ENCODE measurements at regions not wholly inside any gene's neighbourhood (a gene's known extent, or its start where the extent isn't known, plus 50 kb on each side); places are given as distances from the start of the nearest gene placed in this dataset.

- in situ Hi-C loops (cut with HindIII; ENCODE audit: low sequenced_read_pairs): no loop called here
- DNase-seq (ENCODE audit: low spot score): no peak
Measured at GRCh38 chr17:77371888-77372443, 231.2 kb downstream of the SEC14L1 start.

GRCh38 chr17:77372444-77373298 lies 231.9 kb downstream of the SEC14L1 start:
- DNase-seq (ENCODE audit: low spot score): peak; percentile 64
- in situ Hi-C loops (cut with HindIII; ENCODE audit: low sequenced_read_pairs): no loop called here

GRCh38 chr17:77373299-77374169 lies 232.8 kb downstream of the SEC14L1 start:
- DNase-seq (ENCODE audit: low spot score): peak; percentile 40

GRCh38 chr17:77374170-77374936 lies 233.6 kb downstream of the SEC14L1 start:
- in situ Hi-C loops (cut with HindIII; ENCODE audit: low sequenced_read_pairs): no loop called here
- peak; percentile 85 for DNase-seq (ENCODE audit: low spot score)

More at GRCh38 chr17:77373299-77374169, 232.8 kb downstream of the SEC14L1 start:
- in situ Hi-C loops (cut with HindIII; ENCODE audit: low sequenced_read_pairs): no loop called here

GRCh38 chr17:77375108-77375916 lies 234.5 kb downstream of the SEC14L1 start:
- DNase-seq (ENCODE audit: low spot score): peak; percentile 47
- in situ Hi-C loops (cut with HindIII; ENCODE audit: low sequenced_read_pairs): no loop called here

- DNase-seq (ENCODE audit: low spot score): peak; percentile 48
- in situ Hi-C loops (cut with HindIII; ENCODE audit: low sequenced_read_pairs): no loop called here
Measured at GRCh38 chr17:77375917-77376651, 235.3 kb downstream of the SEC14L1 start.

GRCh38 chr17:77376795-77377709 lies 236.3 kb downstream of the SEC14L1 start:
- in situ Hi-C loops (cut with HindIII; ENCODE audit: low sequenced_read_pairs): no loop called here

GRCh38 chr17:77377710-77378235 lies 237.0 kb downstream of the SEC14L1 start:
- DNase-seq (ENCODE audit: low spot score): peak; percentile 47
- in situ Hi-C loops (cut with HindIII; ENCODE audit: low sequenced_read_pairs): no loop called here

More at GRCh38 chr17:77376795-77377709, 236.3 kb downstream of the SEC14L1 start:
- DNase-seq (ENCODE audit: low spot score): peak; percentile 65

- in situ Hi-C loops (cut with HindIII; ENCODE audit: low sequenced_read_pairs): no loop called here
- peak; percentile 98 for DNase-seq (ENCODE audit: low spot score)
Measured at GRCh38 chr17:77378318-77379064, 237.7 kb downstream of the SEC14L1 start.

GRCh38 chr17:77379065-77379428 lies 238.3 kb downstream of the SEC14L1 start:
- DNase-seq (ENCODE audit: low spot score): peak; percentile 42
- in situ Hi-C loops (cut with HindIII; ENCODE audit: low sequenced_read_pairs): no loop called here

- in situ Hi-C loops (cut with HindIII; ENCODE audit: low sequenced_read_pairs): no loop called here
- no peak for DNase-seq (ENCODE audit: low spot score)
Measured at GRCh38 chr17:77379832-77380231, 239.1 kb downstream of the SEC14L1 start.

GRCh38 chr17:77380395-77381184 lies 239.8 kb downstream of the SEC14L1 start:
- in situ Hi-C loops (cut with HindIII; ENCODE audit: low sequenced_read_pairs): no loop called here
- no peak for DNase-seq (ENCODE audit: low spot score)

GRCh38 chr17:77381185-77381700 lies 240.5 kb downstream of the SEC14L1 start:
- no peak for DNase-seq (ENCODE audit: low spot score)
- in situ Hi-C loops (cut with HindIII; ENCODE audit: low sequenced_read_pairs): no loop called here

GRCh38 chr17:77381731-77382130 lies 241.0 kb downstream of the SEC14L1 start:
- in situ Hi-C loops (cut with HindIII; ENCODE audit: low sequenced_read_pairs): no loop called here
- no peak for DNase-seq (ENCODE audit: low spot score)

All from G401 (cell line).